HG03460 (cell line): ENCODE measurements at regions not wholly inside any gene's neighbourhood (a gene's known extent, or its start where the extent isn't known, plus 50 kb on each side); places are given as distances from the start of the nearest gene placed in this dataset.
"Not testable (repeated sequence)": the region's sequence is repeated elsewhere in the genome, so short reads cannot be mapped to it uniquely, and the experiment has no call there.

Source experiments
- ATAC-seq: cut with Tn5 transposase; IDR thresholded peaks from one replicate; pipeline ENCODE4 v1.9.1; 2021; ENCODE audit not compliant: unreplicated experiment

DNA sequence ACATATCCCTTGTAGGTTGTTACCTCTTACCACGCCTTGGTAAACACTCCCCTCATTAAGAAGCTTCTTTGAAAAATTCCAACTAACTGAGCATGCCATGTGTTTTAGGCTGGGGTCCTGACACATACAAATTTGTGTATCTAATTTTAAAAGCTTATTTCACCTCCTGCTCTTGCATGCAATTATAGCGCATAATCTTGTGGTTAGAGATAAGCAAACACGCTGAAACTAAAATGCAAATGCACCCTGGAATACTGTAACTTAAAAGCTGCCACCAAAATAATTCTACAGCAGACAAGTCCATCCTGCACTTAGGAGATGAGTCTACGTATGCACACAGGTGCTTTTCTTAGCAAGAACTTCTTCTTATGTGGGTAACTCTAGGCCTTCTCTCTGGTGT is 990.2 kb downstream of the TSN start:
- no peak for ATAC-seq

GRCh38 chr2:122747670-122748069 is 992.2 kb downstream of the TSN start:
- ATAC-seq = no peak

GRCh38 chr2:122748552-122749011 is 993.1 kb downstream of the TSN start:
- no peak for ATAC-seq

GRCh38 chr2:122749405-122749804 is 994.0 kb downstream of the TSN start:
- ATAC-seq = no peak

DNA sequence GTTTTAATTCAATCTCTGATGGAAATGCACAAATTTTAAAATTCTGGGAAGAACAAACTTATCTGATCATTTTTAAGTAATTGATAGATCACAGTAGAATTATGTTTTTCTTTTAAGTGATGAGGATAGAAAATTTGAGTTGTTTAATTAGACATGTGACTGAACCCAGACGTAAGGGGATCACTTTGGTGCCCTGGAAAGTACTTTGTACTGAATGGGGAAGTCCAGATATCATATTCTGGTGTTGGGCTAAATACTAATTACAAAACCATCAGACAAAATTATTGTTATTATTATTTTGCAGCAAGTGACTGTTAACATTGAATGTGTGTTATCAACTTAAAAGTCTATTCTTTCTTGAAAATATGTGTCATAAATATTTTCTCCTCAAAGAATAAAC is 994.6 kb downstream of the TSN start:
- ATAC-seq = no peak

GRCh38 chr2:122750808-122751207 is 995.4 kb downstream of the TSN start:
- ATAC-seq = no peak

DNA sequence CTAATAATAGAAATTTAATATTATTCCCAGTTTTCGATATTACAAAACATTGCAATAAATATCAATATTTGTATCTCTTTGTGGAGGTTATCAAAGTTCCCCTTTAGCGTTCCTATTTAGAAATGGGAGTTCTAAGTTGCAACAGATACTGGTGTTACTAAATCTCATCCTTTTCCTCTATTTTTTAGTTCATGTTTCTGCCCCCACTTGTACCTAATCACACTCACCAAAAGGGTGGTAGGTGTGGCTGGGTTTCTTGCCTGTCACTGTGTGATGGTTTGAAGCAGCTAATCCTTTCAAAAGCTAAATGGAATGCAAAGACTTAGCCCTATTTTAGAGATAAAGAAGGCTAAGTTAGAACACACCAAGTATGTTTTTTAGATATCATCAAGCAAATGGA is 997.9 kb downstream of the TSN start:
- ATAC-seq = no peak

DNA sequence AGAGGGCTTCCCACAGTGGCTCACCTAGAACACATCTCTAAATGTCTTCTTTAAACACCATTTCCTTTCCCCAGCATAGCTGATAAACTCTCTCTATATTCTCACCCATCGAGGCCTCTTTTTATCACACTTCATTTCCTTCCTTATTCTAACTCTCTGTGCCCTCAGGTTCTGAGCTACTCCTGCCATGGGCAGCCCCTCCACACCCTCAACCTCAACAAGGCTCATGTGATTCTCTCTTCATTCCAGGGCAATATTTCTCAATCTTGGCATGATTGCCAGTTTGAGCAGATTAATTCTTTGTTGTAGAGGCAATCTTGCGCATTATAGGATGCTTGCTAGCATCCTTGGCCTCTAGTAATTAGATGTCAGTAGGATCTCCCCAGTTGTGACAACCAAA is 999.1 kb downstream of the TSN start:
- ATAC-seq = no peak

GRCh38 chr2:122755281-122755780 is 999.9 kb downstream of the TSN start:
- ATAC-seq = no peak

DNA sequence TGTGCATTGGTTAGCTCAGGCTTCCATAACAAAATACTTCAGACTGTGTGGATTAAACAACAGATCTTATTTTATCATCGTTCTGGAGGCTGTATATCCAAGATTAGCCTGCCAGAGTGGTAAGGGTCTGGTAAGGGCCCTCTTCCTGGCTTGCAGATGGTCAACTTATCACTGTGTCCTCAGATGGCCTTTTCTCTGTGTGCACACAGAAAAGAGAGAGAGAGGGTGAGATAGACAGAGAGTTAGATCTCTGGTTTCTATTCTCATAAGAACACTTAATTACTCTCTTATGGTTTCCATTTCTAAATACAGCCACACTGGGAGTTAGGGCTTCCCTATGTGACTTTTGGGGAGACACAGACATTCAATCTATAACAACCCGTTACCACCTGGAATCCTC is 1003.5 kb downstream of the TSN start:
- no peak for ATAC-seq

GRCh38 chr2:122764014-122764413 is 1008.6 kb downstream of the TSN start:
- no peak for ATAC-seq

GRCh38 chr2:122780251-122780650 is 1024.8 kb downstream of the TSN start:
- no peak for ATAC-seq

- no peak for ATAC-seq
These were observed 1038.6 kb downstream of the TSN start for GRCh38 chr2:122794100-122794499.

DNA sequence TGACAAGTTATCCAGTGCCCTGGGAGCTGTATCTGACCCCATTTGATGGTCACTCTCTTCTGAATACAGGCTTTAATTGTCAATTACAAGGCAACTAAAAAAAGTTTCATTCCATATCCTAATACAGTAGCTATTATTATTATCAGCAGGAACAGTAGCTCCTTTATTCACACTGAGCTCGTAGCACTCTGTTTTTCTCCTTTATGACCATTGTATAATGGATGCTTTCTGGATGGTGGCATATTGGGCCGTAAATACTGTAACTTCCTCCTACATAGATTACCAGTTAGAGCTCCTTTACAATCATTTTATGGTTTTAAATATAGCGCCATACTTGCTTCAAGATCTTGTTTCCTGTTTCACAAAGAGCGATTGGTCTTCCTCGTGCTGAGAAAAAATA is 1040.3 kb downstream of the TSN start:
- ATAC-seq = no peak

- no peak for ATAC-seq
These were observed 1043.9 kb downstream of the TSN start for GRCh38 chr2:122799391-122799790.

DNA sequence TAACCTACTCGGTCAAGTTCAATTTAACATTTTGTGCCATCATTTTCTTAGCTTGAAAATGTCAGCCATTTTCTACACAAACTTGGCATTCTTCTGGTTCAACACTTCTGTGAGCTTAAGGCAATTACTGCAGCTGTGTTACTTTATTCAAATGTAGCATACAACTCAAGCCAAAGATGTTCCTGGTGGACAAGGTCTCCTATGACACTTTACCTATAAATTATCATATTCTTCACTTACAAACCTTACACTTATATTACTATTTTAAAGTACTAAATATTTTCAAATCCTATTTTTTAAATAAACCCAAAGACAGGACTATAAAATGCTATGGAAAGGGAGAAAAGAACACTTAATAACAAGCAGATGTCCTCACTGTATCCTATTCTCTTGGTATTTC is 1045.3 kb downstream of the TSN start:
- no peak for ATAC-seq

- ATAC-seq = no peak
These were observed 1049.0 kb downstream of the TSN start for GRCh38 chr2:122804494-122804893.

GRCh38 chr2:122805346-122805745 is 1049.9 kb downstream of the TSN start:
- no peak for ATAC-seq

DNA sequence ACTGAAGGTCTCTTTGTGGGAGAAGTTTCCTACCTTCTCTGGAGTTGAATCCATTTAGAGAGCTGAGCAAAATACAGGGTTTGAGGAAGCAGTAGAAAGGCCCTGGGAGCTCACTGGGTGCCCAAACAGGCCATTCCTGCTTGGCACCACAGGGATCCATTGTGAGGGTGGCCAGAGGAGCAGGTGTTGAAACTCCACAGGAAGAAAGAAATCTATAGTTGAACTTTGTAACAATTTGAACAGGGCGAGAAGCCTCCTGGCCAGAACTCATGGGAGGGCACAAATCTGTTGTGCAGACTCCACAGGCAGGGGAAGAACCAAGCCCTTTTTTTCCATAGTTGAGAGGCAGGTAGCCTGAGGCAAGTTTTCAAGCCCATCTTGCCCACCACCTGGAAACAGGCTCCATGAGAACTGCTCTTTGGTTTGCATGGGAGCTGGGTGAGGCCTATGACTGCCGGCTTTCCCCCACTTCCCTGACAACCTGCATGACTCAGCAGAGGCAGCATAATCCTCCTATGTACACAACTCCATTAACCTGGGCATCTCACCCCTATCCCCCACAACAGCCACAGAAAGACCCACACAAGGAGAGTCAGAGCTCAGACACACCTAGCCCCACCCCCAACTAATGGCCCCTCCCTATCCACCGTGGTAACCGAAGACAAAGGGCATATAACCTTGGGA is 1053.0 kb downstream of the TSN start:
- ATAC-seq = no peak

GRCh38 chr2:122812214-122812613 is 1056.8 kb downstream of the TSN start:
- ATAC-seq = not testable (repeated sequence)

DNA sequence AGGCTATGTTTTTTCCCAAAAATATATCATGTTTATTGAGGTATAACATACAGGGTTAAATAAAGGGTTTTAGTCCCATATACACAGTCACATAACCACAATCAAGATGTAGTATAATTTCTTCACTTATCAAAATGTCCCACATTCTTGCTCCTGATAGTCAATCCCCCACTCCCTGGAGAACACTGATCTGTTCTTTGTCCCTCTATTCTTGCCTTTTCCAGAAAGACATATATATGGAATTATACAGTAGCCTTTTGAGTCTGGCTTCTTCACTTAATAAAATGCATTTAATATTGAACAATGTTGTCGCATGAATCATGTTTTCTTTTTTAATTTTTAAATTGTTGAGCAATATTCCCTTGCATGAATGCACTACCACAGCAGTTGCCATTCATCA is 1059.7 kb downstream of the TSN start:
- ATAC-seq = no peak

GRCh38 chr2:122816803-122817202 is 1061.4 kb downstream of the TSN start:
- no peak for ATAC-seq

GRCh38 chr2:122822319-122822718 is 1066.9 kb downstream of the TSN start:
- ATAC-seq = no peak
